AG20443 (cell line): ENCODE measurements at regions not wholly inside any gene's neighbourhood (a gene's known extent, or its start where the extent isn't known, plus 50 kb on each side); places are given as distances from the start of the nearest gene placed in this dataset.
"Not testable (repeated sequence)": the region's sequence is repeated elsewhere in the genome, so short reads cannot be mapped to it uniquely, and the experiment has no call there.

Source experiments
- DNase-seq: peaks from one replicate; pipeline ENCODE4 v3.0.0; 2012; ENCODE audit warnings: low spot score, mixed read lengths

DNA sequence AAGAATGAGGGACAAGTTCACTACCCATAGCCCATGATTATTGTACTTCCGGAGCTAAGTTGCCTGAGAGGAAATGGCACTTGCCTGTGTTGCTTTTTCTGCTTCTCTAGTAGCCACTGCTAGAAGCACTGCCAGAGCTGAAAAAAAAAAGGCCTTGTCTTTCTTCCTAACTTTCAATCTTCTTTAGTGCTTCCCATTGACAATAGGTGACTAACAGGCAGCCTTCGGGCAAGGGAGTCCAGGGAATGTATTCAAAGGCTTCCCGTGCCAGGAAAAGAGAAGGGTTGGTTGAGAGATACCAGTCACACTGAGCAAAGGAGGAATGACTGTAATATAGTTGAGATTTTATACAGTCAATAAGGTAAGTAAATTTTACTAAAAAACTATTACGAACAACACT is 242.0 kb downstream of the CALCRL start:
- DNase-seq = no peak

DNA sequence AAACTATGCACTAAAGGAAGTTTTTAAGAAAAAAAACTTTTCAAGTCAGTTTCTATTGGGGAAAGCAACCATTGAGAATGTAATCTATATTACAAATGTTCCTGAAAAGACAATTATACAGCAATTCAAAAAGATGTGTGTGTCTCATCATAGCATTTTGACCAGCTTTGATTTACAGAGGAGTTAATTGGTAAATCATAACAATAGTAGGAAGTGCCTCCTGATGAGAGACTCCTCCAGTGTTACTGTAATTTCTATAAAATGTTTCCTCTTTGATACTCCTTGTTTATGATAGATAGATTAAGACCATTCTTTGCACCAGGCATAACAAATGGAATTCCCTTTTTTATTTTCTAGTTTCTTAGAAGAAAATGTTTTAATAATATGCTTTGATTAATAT is 249.9 kb downstream of the CALCRL start:
- DNase-seq = no peak

DNA sequence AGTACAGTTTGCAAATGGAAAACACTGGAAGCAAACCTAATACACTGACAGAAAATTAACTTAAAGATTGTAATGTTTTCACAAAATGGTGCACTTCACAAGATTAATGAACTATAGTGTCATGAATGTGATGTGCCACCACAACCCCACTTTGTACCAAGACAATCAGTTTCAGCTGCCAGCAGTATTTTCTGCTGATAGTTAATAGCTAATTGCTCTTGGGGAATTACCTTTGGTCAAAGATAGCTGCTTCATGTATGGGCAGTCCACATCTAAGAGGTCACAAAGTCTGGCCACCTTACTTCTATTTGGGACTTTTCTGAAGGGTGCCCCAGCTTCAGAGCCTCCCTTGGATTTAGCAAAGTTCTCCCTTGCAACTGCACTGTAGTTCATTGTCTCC is 254.0 kb downstream of the CALCRL start:
- DNase-seq = no peak

DNA sequence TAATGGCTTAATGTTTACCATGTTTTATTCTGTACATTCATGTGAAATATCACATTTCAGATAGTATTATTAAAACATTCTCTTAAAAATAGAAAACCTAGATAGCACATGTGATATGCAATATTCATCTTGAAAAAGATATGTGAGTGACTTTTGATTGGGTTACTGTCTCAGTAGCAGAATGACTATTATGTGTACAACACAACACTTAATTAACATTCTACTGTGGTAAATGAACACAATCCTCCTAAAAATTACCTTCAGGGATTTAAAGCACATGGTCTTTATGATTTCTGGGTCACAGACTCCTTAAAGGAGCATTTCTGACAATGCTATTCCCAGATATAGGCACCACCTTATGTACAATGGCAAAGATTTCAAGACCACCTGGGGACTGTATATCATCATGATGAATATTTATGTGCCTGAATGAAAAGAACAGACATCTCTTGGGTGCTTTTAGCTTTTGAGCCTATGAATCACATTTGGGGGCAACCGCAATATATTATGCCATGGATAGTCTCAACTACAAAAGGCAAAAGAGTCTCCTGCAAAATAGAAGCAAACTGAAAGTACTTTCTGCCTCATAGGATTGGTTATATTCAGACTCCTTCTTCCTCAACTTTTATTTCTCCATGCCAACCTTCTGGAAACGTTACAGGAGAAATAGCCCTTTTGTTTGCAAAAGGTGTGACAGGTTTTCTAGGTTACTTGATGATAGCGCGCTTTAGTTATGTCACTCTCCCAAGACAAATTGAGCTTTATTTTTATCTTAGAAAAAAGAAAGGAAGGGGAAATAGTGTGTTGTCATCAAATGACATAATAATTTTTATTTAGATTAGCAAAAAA is 259.0 kb downstream of the CALCRL start:
- DNase-seq = no peak

DNA sequence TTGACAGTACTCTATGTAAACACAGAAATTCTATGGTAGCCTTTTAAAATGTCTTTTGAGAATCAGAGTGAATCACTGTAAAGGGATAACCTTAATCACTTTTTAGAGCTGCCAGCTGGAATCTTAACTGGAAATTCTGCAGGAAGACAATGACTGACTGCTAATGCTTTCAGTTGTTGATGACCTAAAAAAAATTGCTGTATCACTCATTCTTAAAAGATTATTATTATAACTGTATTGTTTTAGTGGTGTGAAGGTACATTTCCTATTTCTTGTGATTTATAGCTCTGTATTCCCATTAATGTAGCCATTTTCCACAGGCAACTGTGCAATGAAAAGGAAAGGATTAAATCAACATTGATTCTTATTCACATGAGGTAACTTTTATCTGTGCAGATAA is 260.5 kb downstream of the CALCRL start:
- no peak for DNase-seq

DNA sequence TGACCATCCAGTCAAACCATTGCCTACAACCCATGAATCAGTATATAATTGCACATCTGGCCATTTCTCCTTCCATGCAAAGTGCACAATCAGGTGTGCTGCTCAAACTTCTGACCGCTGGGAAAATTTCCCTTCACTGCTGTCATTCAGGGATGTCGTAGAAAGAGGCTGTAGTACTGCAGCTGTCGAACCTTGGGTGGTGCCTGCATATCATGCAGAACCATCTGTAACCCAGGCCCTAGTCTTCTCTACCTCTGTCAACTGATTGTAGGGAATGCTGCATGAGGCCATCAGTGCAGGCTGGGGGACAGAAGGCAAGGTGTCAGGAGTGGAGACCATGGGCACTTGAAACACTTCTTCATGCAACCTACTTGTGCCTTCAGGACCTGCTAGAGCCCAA is 267.5 kb downstream of the CALCRL start:
- DNase-seq = no peak

DNA sequence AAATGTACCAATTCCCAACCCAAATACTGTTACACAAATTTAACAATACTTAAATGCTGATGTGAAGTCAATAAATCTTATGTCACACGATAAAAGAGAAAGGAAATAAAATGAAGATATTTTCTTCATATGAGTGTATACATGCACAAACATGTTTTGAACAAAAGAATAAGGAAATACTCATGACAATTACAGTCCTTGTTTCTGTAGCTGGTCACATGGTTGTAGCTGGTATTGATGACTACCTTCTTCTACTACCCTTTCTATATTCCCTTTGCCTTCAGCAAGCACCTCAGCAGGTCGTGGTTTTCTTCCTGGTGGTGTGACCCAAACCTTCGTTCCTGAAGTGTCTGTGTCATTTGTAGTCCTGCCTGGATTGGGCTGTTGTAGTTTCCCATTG is 269.2 kb downstream of the CALCRL start:
- not testable (repeated sequence) for DNase-seq

DNA sequence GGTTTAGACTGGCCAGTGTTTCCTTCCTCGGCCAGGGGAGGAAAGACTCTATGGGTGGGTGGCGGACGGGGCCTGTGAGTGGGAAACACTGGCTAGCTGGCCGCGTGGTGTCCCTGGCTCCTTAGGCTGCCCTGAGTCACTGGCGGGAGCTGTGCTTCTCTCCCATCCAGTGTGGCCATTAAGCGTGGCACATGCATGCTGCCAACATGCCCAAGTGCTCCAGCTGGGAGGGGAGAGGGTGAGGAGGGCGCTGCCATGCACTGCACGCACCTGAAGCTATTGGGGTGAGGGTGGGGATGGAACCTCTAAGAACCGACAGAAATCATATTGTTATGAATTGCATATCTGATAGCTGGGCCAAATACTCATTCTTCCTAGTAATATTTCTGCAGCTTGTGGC is 270.8 kb downstream of the CALCRL start:
- no peak for DNase-seq

DNA sequence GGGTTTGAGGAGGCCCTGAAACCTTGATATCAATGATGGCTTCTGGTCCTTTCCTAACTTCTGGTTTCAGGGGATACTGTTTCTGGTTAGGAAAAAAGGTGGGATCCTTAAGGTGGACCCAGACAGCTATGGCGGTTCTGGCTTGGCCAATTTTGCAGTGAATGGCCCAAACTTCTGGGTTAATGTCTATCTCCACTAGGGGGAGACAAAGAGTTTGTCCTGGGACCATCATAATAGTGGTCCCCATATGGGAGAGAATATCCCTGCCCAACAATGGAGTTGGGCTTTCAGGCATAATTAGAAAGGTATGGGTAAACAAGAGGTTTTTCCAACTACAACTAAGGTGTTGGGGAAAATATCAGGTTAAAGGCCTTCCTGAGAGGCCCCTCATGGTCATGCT is 273.5 kb downstream of the CALCRL start:
- DNase-seq = no peak

DNA sequence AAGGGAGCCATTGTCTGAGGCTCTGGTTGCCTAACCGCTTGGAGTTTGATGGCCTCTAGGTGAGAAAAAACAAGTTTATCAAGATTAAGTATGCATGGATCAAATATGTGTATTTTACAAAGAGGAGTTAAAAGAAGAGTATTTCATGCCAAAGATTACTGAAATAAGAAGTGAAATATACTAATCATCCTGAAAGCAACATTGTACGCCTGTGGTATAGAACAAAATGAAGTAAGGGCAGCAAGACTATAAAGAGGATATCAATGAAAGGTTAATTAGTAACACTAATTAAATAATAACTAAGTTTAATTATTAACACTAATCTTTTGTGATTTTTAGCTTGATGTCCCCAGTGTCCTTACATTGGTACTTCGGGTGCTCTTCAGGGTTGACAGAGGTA is 276.7 kb downstream of the CALCRL start:
- DNase-seq = no peak

DNA sequence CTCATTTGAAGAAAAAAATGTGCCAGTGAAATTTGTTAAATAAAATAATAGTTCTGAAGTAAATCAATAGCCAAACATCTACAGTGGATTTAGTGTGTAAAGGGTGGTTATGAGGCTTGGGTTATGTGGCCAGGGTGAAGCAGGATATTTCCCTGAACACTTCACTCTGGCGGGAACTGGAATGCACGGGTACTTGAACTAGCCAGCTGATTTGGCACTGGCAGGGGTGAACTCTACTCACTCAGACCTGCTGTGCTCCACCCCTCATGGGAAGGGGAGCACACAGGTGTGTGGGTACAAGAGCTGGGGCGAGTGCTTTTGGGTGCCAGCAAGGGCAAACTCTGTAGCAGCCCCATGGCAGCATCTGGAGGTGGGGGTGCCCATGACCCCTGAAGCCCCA is 278.2 kb downstream of the CALCRL start:
- DNase-seq = no peak

DNA sequence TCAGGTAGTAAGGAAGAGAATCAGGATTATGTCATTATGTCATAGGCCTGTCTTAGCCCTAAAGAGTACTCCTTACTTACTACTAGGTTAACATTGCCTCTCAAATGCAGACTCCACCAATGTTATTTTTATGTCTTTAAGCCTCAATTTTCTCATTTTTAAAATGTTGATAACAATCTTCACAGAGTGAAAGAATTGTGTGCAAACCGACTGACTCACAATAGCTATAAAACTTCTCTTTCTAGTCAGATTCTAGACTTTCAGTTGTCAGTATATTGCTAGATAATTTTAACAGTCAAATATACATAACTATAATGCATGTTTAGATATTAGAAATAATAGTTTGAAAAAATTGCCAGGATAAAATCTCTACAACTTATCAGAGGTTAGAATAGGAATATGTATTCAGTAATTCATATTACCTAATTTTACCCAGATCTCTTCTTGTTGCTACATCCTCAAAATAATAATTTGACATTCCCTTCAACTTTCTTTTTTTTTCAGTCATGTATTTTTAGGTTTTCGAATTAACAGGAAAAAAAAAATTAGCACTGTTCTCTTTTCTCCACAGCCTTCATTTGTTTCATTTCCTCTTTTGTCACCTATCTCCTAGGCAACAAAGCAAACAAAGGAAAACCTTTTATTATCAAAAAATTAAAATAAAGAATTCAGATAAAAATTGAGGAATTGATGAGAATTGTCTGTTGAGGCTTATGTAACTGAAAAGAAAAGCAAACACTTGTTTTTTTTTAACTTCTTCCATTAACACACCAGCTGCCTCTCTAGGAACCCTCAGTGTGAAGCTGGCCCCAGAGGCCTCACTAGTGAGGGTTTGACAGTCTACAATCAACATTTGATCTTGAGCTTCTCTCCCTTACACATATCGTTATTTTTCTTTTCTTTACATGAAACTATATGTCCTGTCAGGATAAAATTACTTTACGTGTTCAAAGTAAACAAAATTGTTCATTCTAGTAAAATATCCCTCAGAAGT is 279.0 kb downstream of the CALCRL start:
- no peak for DNase-seq

DNA sequence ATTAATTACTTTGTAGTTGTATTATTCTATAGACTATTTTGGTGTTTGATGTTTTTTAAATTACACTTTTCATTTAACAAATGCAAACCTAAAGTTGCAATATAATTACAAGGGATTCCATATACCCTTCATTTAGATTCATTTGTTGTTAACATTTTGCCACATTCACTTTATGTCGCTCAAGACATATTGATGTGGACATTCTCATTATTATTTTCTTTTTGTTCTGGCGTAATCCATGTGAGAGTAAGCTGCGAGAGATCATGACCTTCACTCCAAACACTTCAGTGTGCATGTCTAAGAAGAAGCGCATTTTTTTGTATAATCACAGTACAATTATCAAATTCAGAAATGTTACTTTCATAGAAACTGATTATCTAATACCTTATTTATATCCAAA is 280.6 kb downstream of the CALCRL start:
- no peak for DNase-seq

DNA sequence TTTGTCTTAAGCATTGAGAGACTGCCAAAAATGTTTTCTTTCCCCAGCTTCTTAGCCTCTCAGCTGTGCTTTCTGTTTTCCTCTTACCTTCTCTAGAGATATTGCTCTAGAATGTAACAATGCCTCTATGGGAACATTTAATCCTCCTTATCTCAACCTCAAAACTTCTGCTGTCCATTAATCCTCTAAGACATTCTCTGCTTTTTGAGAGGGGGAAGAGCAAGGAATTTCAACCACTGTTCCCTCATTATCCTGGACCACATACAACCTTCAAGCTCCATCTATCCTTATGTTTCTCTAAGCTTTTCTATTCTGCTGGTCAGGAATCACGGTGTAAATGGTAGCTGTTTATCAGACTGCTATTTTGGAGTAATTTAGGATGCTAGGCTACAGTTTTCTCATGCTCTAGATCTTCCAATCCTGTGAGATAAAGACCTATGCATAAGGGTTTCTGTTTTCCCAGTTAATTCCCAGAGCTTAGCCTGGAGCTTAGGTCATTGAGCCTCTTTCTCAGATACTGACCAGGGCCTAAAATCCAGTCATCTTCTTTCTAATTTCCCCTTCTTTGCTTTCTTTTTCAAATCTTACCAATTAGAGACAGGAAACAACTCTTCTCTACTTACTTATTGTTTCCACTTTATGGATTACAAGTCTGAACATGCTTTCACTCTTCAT is 282.0 kb downstream of the CALCRL start:
- DNase-seq = no peak

DNA sequence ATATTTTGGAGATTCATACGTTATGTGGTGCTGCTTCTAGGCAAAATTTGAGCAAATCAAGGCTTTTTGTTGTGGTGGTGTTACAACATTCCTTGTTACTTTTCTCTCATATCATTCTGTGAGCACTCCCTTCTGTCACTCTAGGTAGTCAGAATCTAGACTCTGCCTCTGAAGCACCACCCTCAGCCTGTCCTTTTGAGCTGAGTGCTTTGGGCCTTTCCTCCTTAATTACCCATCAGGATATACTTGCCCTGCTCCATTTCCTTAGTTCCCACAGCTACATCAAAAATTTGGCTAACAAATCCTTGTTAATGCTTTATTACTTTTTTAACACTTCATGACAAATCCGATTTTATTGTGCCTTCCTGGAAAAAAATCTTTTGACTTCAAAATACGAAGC is 289.6 kb downstream of the CALCRL start:
- DNase-seq = no peak

DNA sequence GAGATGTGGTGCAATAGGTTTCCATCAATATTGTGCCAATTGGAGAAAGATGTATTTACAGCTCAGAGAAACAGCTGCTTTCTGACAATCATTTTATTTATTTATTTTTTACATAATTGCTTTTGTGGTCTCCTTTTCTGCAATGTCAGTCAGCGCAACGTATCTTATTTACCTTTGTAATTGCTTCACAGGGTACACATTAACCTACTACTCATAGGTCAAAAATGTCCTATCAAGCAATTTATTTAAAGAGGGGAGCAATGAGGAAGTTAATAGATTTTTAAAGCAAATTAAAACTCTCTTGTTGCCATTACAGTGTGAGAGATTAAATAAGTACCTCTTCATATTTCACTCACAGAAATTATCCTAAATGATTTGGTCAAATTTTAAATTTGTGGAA is 291.0 kb downstream of the CALCRL start:
- DNase-seq = no peak

DNA sequence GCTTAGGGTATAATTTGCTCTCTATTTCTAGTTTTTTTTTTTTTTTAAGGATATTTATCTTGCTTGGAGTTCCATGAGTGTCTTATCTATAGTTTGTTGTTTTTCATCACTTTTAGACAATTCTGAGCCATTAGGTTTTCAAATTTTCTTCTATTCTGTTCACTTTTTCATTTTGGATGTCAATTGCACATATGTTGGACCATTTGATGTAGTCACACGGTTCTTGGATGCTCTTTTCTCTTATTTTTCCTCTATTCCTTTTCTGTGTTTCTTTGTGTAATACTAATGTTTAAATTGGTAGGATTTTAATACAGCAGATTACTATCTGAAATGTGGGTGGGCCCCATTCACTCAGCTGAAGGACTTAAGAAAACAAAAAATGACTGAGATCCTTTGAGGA is 292.6 kb downstream of the CALCRL start:
- DNase-seq = no peak

DNA sequence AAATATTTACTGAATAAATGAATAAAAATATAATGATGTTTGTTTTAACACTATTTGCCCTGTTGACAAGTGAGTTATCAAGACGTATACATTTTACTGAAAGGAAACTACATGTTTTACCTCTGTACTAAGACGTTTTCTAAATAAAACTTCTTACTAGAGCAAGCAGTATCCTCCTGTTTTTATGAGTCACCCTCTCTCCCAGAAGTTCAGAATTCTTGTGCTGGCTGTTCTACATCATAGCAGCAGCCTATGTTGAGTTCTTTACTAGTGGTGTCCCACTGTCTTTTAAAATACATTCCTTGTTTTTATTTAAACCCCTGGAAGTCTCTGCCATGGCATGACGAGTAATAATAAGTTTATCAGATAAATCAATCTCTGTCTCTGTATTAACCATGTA is 297.4 kb downstream of the CALCRL start:
- DNase-seq = no peak

DNA sequence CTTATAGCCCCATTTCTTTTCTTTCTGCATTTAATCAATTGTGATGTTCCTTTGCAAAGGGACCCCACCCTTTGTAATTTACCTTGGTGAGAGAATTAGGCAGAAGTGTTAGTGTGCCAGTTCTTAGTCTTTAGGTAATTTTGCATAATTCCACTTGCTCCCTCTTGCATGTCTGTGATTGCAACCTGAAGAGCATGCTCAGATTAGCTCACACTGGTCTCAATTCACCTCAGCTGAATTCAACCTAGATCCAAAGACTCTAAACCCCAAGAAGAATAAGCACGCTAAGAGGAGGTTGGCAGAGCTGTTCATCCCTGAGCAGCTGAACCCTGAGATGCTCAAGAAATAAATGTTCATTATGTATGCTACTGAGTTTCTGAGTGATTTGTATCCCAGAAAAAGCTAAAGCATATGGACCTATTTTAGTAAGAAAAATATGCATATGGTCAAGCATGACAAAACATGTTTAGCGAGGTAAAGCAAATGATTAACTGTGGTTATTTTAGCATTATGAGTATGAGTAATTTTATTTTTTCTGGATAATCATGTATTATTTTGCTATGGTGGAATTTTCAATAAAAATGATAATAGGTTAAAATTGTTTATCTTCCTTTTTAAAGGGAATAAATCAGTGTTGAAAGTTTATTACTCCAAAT is 299.2 kb upstream of the ZSWIM2 start:
- DNase-seq = no peak

DNA sequence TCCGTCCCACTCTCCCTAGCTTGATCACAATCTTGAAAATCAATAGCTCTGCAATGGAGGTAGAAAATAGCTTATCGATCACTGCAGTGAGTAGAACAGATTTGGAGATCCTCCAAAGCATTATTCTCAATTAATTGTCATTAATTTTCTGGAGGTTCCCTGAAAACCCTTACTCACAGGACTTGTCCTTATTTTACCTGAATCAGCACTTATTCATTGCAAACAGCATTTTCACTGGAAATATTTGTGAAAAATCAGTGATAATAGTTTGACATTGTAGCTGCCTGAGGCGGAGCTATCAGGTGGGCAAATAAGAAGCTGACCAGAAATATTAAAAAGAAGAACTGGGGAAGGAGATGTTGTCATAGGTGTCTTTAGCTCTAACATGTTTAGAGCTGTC is 294.6 kb upstream of the ZSWIM2 start:
- no peak for DNase-seq

DNA sequence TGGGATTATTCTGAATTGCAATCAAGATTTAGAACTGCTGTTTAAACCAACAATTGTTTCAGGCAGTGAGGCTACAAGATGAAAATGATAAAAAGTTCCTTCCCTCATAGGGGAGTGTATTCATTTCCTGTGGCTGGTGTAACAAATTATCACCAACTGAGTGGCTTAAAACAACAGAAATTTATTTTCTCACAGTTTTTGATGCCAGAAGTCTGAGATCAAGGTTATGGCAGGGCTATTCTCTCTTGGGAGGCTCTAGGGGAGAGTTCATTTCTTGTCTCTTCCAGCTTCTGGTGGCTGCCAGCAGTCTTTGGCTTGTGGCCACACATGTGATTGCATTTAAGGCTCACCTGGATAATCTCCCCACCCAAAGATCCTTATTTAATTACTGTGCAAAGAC is 290.5 kb upstream of the ZSWIM2 start:
- DNase-seq = no peak

DNA sequence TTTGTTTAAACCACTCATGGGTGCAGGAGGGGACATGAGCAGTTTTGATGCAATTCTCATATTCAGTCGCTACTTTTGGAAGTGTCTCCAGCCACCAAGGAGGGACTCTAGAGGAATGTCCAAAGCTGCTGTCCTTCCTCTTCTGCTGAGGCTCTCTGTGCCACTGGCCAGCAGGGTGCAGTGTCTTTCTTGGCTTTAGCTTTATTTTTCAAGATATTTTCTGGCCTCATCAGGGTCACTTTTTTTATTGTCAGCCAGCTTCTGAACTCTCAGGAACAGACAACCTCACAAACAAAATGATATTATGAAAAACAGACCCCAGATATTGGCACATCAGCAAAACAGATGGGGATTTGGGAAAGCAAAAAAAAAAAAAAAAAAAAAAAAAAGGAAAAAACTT is 289.3 kb upstream of the ZSWIM2 start:
- peak; percentile 45 for DNase-seq
